GM23338 (cell line): ENCODE measurements at regions not wholly inside any gene's neighbourhood (a gene's known extent, or its start where the extent isn't known, plus 50 kb on each side); places are given as distances from the start of the nearest gene placed in this dataset.

Experiments
- ATAC-seq: fragments of 200-7000 bp; cut with Tn5 transposase; 3 replicates; pipeline ENCODE4 v1.9.1; 2020
- DNase-seq: peaks from one replicate; pipeline ENCODE4 v3.0.0-alpha.2; 2015; ENCODE audit warnings: low spot score
- H2AFZ ChIP-seq: fragments of 200-600 bp; sonication (generic); 2 replicates; pipeline ENCODE4 v1.8.0; 2016; ENCODE audit warnings: antibody characterized with exemption, mild to moderate bottlenecking, moderate library complexity
- H3F3A ChIP-seq: fragments of 200-600 bp; sonication (generic); replicated peaks from 2 replicates; pipeline ENCODE4 v1.8.0; 2017; ENCODE audit warnings: antibody characterized with exemption, mixed run types, low read depth
- H3K27ac ChIP-seq: fragments of 200-600 bp; sonication (generic); 2 replicates; pipeline ENCODE4 v1.6.1; 2016; ENCODE audit warnings: low read depth
- H3K27me3 ChIP-seq: fragments of 200-600 bp; sonication (generic); 2 replicates; pipeline ENCODE4 v1.8.0; 2016; ENCODE audit warnings: mild to moderate bottlenecking, mixed run types, moderate library complexity; ENCODE audit not compliant: insufficient read depth
- H3K36me3 ChIP-seq: fragments of 200-600 bp; sonication (generic); 2 replicates; pipeline ENCODE4 v1.8.0; 2016; ENCODE audit warnings: mild to moderate bottlenecking; ENCODE audit not compliant: insufficient read depth
- H3K4me1 ChIP-seq: fragments of 200-600 bp; sonication (generic); 2 replicates; pipeline ENCODE4 v1.8.0; 2016; ENCODE audit warnings: mild to moderate bottlenecking, moderate library complexity; ENCODE audit not compliant: insufficient read depth
- H3K4me2 ChIP-seq: fragments of 200-600 bp; sonication (generic); 2 replicates; pipeline ENCODE4 v1.7.1; 2017; ENCODE audit warnings: mixed run types
- H3K4me3 ChIP-seq: fragments of 200-600 bp; sonication (generic); 2 replicates; pipeline ENCODE4 v1.6.1; 2016; ENCODE audit warnings: mixed run types
- H3K79me2 ChIP-seq: fragments of 200-600 bp; sonication (generic); replicated peaks from 2 replicates; pipeline ENCODE4 v1.8.0; 2017; ENCODE audit warnings: mild to moderate bottlenecking; ENCODE audit not compliant: insufficient read depth
- H3K9me2 ChIP-seq: fragments of 200-600 bp; sonication (generic); 2 replicates; pipeline ENCODE4 v1.8.0; 2017; ENCODE audit not compliant: insufficient read depth
- H4K20me1 ChIP-seq: fragments of 200-600 bp; sonication (generic); replicated peaks from 2 replicates; pipeline ENCODE4 v1.8.0; 2017; ENCODE audit warnings: mild to moderate bottlenecking; ENCODE audit not compliant: insufficient read depth
- H3K27ac Mint-ChIP-seq: 2 replicates; pipeline ENCODE4 v1.8.0; 2020; ENCODE audit warnings: inconsistent platforms, mild to moderate bottlenecking, moderate library complexity, mixed read lengths
- H3K27me3 Mint-ChIP-seq: 3 replicates; pipeline ENCODE4 v1.8.0; 2022; ENCODE audit warnings: low read depth, mild to moderate bottlenecking, moderate library complexity, mixed read lengths, inconsistent platforms; ENCODE audit not compliant: insufficient read depth, poor library complexity
- H3K36me3 Mint-ChIP-seq: 3 replicates; pipeline ENCODE4 v1.8.0; 2021; ENCODE audit warnings: low read depth, mild to moderate bottlenecking, inconsistent platforms, moderate library complexity, mixed read lengths
- H3K4me1 Mint-ChIP-seq: 3 replicates; pipeline ENCODE4 v1.8.0; 2020; ENCODE audit warnings: mild to moderate bottlenecking, inconsistent platforms, mixed read lengths
- H3K4me3 Mint-ChIP-seq: 3 replicates; pipeline ENCODE4 v1.8.0; 2021; ENCODE audit warnings: moderate library complexity, mild to moderate bottlenecking, inconsistent platforms, mixed read lengths
- H3K9me3 Mint-ChIP-seq: 3 replicates; pipeline ENCODE4 v1.8.0; 2020; ENCODE audit warnings: moderate library complexity, mild to moderate bottlenecking, inconsistent platforms, mixed read lengths
- CREB1 ChIP-seq: fragments of 250-450 bp; sonication (Bioruptor Pico); IDR thresholded peaks from 2 replicates; pipeline ENCODE4 v1.5.0; 2020; ENCODE audit warnings: low read depth, mild to moderate bottlenecking, moderate library complexity
- CTCF ChIP-seq, 2 experiments: fragments of 200-600 bp in 1 of 2; sonication (generic) in 1 of 2; conservative IDR thresholded peaks; 2 replicates each; pipeline versions ENCODE4 v1.5.1 to v1.6.1; 2016 to 2017; ENCODE audit warnings: antibody characterized with exemption in 2 of 2, low read depth in 2 of 2, mild to moderate bottlenecking in 2 of 2, moderate library complexity in 1 of 2
- ETS1 ChIP-seq: IDR thresholded peaks from 2 replicates; pipeline ENCODE4 v1.6.1; 2016; ENCODE audit warnings: antibody characterized with exemption
- EZH2 ChIP-seq: fragments of 200-600 bp; sonication (generic); IDR thresholded peaks from one replicate; pipeline ENCODE4 v1.8.0; 2017; ENCODE audit warnings: antibody characterized with exemption, mild to moderate bottlenecking, low read depth; ENCODE audit not compliant: unreplicated experiment
- EZH2phosphoT487 ChIP-seq: fragments of 200-600 bp; sonication (generic); IDR thresholded peaks from one replicate; pipeline ENCODE4 v1.8.1; 2018; ENCODE audit warnings: antibody characterized with exemption; ENCODE audit not compliant: unreplicated experiment
- JUNB ChIP-seq: IDR thresholded peaks from one replicate; pipeline ENCODE4 v1.6.1; 2016; ENCODE audit warnings: antibody characterized with exemption; ENCODE audit not compliant: unreplicated experiment
- NANOG ChIP-seq: IDR thresholded peaks from 2 replicates; pipeline ENCODE4 v1.6.1; 2016; ENCODE audit warnings: antibody characterized with exemption, borderline replicate concordance
- POLR2AphosphoS5 ChIP-seq: IDR thresholded peaks from 2 replicates; pipeline ENCODE4 v1.6.1; 2016; ENCODE audit warnings: antibody characterized with exemption, low read depth
- REST ChIP-seq: IDR thresholded peaks from one replicate; pipeline ENCODE4 v1.6.1; 2018; ENCODE audit warnings: antibody characterized with exemption; ENCODE audit not compliant: unreplicated experiment
- STAT1 ChIP-seq: IDR thresholded peaks from one replicate; pipeline ENCODE4 v1.6.1; 2016; ENCODE audit warnings: antibody characterized with exemption; ENCODE audit not compliant: unreplicated experiment
- ZNF114 ChIP-seq: fragments of 250-450 bp; sonication (Bioruptor Pico); IDR thresholded peaks from 2 replicates; pipeline ENCODE4 v1.5.0; 2020; ENCODE audit warnings: mild to moderate bottlenecking, moderate library complexity
- ZNF331 ChIP-seq: fragments of 250-450 bp; sonication (Bioruptor Pico); IDR thresholded peaks from 2 replicates; pipeline ENCODE4 v1.5.0; 2020; ENCODE audit warnings: low read depth, mild to moderate bottlenecking, moderate library complexity

GRCh38 chr4:130698251-130698650 is 1602.3 kb downstream of the C4orf33 start (continued):
- TF ChIP-seq CTCF (conservative IDR thresholded peaks at IDR 0.05; ENCODE audit: low read depth in 2 of 2) (no peak), STAT1 (no peak), JUNB (no peak), CREB1 (no peak), NANOG (no peak), REST (no peak), ZNF114 (CRISPR knock-in tag) (no peak)

- no peaks in the 10 kb centered on the region for H3K27me3 Mint-ChIP-seq
- H3K4me3 Mint-ChIP-seq, result no peak overlapping the region
- H3K4me1 Mint-ChIP-seq, result peaks cover 6% of the 10 kb centered on the region; the same call in 2 of the 3 replicates
- no peak overlapping the region for H3K4me2 ChIP-seq
- no peaks in the 10 kb centered on the region for H3K27me3 ChIP-seq
- H3K36me3 ChIP-seq, result no peaks in the 10 kb centered on the region
- no peaks in the 10 kb centered on the region for H3F3A ChIP-seq
- H3K4me1 ChIP-seq, result no peaks in the 10 kb centered on the region
- no peaks in the 10 kb centered on the region for H3K9me3 Mint-ChIP-seq
- ATAC-seq (no peak), DNase-seq (no peak)
- H2AFZ ChIP-seq, result no peak overlapping the region
- 0 out of 2 replicates have a peak, but pooled peaks cover 4% of the 10 kb centered on the region for H3K9me2 ChIP-seq
- H3K27ac ChIP-seq, result no peak overlapping the region
- H4K20me1 ChIP-seq, result no peaks in the 10 kb centered on the region
- no peaks in the 10 kb centered on the region for H3K36me3 Mint-ChIP-seq
- H3K4me3 ChIP-seq, result no peak overlapping the region
- no peak overlapping the region for H3K27ac Mint-ChIP-seq
- no peaks in the 10 kb centered on the region for H3K79me2 ChIP-seq
- no peak for TF ChIP-seq EZH2
- no peak for TF ChIP-seq CREB1
- TF ChIP-seq POLR2AphosphoS5, result no peak
- TF ChIP-seq ETS1, result no peak
- no peak for TF ChIP-seq CTCF (conservative IDR thresholded peaks at IDR 0.05; ENCODE audit: low read depth in 2 of 2)
- TF ChIP-seq NANOG, result no peak
- no peak for TF ChIP-seq JUNB
- TF ChIP-seq ZNF331, result no peak
- no peak for TF ChIP-seq EZH2phosphoT487
- TF ChIP-seq REST, result no peak
Measured at GRCh38 chr4:130699004-130699403, 1603.1 kb downstream of the C4orf33 start.
